GM21367 (cell line): ENCODE measurements at regions not wholly inside any gene's neighbourhood (a gene's known extent, or its start where the extent isn't known, plus 50 kb on each side); places are given as distances from the start of the nearest gene placed in this dataset.
"Not testable (repeated sequence)": the region's sequence is repeated elsewhere in the genome, so short reads cannot be mapped to it uniquely, and the experiment has no call there.

Experiments
- ATAC-seq: cut with Tn5 transposase; IDR thresholded peaks from one replicate; pipeline ENCODE4 v1.9.1; 2021; ENCODE audit not compliant: unreplicated experiment

DNA sequence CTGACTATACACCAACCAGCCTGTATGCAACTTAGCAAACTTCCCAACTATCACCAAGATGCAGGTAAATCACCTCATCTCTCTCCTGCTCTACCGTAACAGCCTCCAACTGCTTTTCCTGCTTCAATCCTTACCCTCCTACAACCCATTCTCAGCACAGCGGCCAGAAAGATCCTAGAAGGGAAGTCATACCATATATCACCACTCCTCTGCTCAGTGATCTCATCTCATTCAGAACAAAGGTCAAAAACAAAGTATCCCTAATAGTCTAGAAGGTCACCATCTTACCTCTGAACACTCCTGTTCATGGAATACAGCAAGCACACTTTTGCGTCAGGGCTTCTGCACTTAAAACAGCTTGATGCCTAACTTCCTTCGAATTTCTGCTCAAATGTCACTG lies 62.2 kb upstream of the RNF38 start:
- no peak for ATAC-seq

DNA sequence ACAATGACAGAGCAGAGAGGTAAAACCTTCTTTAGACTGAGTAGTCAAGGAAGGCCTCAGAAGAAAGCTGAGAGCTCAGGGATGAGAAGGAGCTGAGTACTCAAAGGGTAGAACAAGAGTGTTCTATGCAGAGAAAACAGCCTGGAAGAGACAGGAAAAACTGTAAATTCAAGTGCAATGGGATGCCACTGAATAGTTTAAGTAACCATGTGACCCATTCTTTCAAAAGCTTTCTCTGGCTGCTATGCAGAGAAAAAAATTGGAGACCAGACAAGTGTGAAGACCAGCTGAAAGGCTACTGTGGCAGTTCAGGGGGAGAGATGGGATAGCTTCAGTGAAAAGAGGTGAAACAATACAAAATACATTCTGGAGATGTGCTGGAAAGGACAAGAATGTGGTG lies 61.3 kb upstream of the RNF38 start:
- no peak for ATAC-seq

DNA sequence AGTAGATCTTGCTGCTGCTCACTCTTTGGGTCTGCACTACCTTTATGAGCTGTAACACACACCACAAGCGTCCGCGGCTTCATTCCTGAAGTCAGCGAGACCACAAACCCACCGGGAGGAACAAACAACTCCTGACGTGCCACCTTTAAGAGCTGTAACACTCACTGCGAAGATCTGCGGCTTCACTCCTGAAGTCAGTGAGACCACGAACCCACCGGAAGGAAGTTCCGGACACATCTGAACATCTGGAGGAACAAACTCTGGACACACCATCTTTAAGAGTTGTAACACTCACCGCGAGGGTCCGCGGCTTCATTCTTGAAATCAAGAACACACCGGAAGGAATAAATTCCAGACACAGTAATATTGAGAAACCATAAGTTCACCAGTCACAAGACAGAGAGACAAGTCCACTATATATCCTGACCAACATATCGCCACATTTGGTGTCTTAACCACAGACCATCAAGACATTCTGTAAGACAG lies 58.4 kb upstream of the RNF38 start:
- ATAC-seq: not testable (repeated sequence)

DNA sequence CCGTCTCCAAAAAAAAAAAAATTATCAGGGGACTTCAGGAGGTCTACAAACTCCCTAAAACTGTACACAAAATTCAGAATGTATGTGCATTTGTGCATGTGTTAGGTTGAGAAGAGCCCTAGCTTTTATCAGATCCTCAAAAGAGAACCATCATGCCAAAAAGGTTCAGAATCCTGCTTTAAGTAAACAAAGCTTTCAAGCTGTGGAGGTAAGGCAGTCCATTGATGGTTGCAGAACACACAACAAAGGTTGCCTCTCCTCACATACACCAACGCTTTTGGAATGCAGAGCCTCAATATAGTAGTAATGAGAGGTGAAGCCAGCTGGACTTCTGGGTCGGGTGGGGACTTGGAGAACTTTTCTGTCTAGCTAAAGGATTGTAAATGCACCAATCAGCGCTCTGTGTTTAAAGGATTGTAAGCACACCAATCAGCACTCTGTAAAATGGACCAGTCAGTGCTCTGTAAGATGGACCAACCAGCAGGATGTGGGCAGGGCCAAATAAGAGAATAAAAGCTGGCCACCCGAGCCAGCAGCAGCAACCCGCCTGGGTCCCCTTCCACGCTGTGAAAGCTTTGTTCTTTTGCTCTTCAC lies 57.9 kb upstream of the RNF38 start:
- ATAC-seq: no peak

DNA sequence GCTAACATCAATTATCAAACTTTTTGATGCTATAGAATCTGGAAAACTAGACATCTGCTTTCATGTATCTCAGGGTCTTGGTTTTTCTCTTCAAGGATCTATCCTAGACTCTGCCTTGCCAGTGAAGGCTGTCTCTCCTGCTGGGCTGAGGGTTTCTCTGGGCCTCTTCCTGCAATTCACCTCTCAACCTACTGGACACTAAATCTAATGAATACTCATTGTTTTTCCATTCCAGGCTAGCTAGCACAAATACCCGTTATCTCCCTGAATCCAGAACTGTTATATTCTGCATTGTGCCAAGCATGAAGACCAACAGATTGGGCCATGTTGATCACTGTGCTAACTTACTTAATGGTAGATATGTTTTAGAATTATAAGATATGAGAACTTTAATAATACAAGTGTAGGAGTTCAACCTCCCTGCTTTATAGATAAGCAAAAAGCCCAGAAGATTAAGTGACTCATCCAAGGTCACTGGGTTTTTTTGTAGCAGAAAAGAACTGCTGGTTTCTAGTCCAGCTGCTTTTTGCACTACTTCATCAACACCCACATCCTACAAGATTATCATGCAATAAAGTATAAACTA lies 56.5 kb upstream of the RNF38 start:
- ATAC-seq: no peak

DNA sequence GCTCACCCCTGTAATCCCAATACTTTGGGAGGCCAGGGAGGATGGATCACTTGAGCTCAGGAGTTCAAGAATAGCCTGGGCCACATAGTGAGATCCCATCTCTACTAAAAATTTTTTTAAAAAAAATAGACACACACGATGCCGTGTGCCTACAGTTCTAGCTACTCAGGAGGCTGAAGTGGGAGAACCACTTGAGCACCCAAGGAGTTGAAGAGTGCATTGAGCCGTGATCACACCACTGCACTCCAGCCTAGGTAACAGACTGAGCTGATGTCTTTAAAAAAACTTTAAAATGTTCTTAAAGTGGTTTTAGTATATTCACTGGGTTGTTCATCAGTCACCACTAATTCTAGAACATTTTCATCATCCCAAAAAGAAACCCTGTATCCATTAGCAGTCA lies 51.9 kb upstream of the RNF38 start:
- no peak for ATAC-seq

DNA sequence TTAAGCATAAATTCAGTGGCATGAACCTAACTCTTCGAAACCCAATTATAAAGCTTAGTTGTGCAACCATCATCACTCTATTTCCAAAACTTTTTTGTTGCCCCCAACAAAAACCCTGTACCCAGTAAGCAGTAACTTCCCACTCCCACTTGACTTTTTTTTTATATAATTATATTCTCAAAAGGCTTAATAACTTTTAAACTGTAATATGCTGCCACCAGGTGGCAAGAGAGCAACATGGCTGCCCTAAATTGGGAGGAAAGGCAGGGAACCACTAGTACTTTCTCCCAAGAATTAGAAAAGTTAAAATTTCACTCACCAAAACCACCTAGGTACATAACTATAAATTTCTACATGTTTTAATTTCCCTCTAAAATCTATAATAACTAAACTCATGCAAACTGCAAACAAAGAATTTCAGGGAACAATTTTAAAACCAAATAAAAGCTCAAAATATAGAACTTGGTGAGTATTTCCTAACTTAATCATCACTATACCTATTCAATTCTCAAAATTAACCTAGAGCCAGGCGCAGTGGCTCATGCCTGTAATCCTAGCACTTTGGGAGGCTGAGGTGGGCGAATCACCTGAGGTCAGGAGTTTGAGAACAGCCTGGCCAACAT lies 50.2 kb upstream of the RNF38 start:
- ATAC-seq: no peak
